NCI-H345 (cell line): ENCODE measurements at regions not wholly inside any gene's neighbourhood (a gene's known extent, or its start where the extent isn't known, plus 50 kb on each side); places are given as distances from the start of the nearest gene placed in this dataset.

Experiments used
- DNase-seq: peaks from one replicate; lab custom pipeline; 2025; lab: John Stamatoyannopoulos, UW

DNA sequence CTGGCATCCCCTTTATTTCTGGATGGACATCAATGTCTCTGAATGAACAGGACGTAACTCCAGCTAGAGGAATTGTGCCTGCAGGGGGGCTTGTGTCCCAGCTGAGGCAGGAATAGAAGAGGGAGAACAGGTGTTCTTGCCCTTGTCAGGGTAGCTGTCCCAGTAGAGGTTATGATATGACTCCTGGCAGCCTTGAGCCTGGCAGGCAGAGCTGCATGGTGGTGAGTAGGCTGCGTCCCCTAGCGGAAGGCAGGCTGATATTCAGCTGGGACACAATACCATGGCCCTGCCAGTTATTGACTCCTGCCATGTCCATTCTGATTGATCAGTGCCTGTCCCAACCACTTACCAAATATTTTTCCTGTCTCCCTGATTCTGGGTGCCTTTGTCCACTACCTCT is 197.2 kb downstream of the RAP2A start:
- DNase-seq: no peak

DNA sequence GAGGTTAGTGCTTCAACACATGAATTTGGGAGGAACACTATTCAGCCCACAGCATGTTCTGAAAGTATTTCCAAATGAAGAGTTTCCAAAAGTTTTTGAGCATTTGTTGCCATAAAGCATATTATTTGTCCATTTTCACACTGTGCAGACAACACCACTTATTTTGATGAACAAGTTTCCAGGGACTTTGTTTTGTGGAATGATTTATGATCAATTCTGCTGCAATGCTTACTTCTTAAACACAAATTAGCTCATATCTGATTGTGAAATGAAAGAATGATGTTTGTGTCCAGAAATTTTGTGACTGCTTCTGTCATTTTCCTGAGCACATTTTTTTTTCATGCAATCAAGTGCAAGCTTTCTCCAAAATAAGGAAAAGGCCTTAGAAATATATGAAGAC is 205.3 kb downstream of the RAP2A start:
- no peak for DNase-seq

DNA sequence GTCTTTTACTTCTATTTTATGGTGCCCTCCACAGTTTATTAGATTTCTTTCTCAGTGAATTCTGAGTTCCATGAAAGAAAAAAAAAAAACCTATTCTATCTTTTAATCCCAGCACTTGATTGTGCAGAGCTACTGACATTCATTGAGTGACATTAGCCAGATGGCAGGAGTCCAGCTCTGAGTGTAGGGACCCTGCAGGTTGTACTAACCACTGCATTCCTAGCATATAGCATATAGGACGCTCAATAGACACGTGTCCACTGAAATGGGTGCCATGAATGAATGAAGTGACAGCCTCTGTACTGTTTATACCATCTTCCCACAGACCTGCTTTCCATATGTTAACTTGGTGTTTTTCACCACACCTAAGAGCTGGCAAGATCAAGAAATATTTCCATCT is 206.3 kb downstream of the RAP2A start:
- no peak for DNase-seq

DNA sequence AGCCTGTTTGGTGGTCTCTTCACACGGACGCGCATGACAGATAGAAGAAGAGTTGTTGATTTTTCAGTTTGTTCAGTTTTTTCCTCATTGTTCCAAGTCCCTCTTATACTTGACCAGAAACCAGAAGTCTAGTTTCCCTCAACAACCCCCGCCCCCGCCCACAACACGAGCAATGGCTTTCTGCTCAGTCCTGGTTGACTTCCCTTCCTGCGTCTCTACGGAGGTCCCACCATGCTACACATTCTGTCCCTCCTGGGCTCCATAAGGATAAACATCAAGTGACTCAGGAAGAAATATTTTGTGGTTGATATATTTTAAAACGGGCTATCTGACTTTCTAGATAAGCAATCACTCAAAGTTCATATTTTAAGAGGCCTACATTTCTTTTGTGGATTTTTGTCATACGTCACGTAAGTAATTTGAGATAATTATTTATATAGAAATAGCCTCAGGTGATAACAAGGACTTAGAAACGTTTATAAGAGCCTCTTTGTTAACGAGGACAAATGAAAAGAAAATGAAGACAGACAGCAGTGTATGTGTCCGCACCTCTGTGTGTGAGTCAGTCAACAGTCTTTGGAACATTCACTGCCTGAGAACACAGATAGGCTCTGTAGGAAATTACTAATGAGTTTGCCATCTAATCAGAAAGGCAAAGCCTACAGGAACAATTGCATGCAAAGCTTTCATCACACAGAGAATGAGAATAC is 214.4 kb downstream of the RAP2A start:
- no peak for DNase-seq

DNA sequence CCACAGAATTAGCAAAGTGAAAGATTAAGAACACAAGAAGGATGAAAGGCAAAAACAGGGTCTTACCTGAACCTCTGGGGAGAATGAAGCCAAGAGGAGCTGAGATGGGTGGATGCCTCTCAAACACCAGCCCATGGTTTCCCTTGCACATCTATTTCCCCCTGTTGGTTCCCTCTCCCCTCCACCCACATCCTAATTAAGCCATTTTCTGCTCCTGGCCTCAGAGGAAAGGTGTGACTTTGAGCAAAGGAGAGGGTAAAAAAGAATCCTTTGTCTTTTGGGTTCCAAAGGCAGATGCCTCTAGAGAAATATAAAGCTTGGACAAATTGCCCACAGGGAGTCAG is 214.9 kb downstream of the RAP2A start:
- no peak for DNase-seq

DNA sequence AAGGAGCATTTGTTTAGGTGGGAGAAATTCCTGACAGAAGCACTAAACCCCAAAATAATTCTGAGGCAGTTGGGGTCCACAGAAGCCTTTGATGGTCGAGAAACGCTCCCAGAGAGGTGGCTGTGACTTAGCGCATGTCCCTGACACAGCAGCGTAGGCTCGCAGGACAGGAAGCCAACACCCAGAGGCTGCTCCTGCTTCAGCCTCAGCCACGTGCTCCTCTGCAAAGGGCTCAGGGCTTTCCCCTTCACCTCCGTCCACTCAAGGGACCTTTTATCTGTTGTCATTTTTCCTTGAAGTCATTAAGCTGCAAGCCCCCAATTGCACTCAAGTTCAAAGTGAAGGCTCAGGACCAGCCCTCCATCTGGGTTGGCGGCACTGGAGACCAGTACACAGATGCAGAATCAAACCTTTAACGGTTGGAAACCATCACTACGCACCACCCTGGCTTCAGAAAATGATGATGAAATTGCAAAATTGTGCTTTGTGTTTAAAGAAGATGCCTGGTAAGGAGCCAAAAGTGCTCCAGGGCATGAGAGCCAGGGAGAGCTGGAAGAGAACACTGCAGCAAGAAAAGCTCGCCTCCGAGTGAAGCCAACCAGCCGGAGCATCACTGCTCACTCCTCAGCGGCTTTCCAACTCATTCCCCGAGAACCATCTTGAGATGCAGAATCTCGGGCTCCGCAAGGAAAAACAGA is 219.6 kb downstream of the RAP2A start:
- DNase-seq: no peak

DNA sequence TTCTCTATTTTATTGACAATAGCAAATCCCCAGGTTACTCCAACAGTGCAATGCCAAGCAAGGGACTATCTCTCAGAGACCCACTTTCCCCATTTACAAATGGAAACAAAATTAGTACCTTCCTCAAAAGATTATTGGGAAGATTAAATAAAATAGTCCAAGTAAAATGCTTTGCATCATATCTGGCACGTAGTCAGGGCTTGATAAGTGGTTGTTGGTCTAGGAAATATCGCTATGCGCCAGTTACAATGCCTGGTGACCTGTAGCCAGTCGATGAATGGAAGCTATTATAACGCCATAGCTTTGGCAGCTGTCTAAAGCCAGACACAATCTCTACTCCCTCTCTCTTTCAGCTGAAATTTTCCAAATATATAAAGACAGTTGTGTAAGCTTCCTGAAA is 220.3 kb downstream of the RAP2A start:
- DNase-seq: no peak

DNA sequence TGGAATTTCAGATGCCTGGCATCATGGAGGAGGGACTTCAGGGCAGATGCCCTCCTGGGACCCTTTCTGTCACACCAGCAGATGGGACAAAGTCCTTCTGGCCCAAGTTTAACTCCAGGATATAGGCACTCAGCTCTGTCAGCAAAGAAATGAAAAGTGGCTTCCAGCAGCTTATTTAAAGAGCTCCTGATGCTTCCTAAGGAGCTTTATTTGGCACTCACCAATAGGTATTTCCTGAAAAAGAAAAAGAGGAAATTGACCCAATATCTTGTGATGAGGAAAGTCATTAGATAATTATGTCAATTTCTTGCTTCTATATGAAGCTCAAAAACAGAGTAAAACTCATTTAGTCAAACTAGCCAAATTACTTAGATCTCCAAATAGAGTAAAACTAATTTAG is 224.6 kb downstream of the RAP2A start:
- DNase-seq: no peak

DNA sequence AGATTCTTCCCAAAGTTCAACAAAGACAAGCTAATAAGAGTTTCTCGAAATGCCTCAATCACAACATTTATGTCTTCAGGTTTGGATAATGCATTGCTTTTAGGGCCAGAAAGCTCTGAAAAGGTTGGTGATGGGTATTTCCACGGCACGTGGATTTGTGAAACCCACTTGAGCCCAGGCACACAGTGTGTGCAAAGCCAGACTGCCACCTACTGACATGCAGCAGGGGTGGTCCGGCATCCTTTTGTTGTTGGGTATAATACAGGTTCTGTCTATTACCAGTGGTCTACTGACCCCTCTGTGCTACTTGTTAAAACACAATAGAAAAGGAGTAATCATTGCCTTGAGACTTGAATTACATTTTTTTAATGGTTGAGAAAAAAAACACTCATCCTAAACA is 225.6 kb downstream of the RAP2A start:
- no peak for DNase-seq

DNA sequence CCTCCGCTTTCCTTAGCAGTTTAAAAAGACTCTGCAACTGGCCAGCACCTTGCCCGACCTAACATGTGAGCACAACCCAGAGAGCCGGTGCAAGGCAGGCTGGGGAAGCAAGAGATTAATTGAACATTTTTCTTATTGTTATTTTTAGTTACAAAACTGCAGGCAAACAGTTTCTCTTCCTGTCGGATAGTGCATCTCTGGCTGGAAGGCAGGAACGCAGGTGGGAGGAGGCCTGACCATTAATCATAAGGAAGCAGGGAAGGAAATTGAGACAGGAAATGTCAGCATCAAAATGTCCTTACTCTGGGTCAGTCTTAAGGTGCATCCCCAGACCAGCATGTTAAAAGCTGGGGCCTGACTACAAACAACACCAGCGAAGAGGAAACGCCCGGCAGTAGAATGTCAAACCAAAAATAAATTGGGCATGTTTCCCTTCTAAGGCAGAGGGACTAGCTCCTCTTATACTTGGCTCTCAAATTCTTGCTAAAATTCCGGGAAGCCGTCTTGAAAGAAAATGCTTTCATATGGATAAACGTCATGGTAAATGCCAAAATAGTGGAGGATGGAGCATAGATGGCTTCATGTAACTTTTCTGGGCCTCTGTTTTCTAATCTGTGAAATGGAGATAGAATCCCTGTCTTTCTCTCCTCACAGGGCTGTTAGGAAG is 226.8 kb downstream of the RAP2A start:
- no peak for DNase-seq

DNA sequence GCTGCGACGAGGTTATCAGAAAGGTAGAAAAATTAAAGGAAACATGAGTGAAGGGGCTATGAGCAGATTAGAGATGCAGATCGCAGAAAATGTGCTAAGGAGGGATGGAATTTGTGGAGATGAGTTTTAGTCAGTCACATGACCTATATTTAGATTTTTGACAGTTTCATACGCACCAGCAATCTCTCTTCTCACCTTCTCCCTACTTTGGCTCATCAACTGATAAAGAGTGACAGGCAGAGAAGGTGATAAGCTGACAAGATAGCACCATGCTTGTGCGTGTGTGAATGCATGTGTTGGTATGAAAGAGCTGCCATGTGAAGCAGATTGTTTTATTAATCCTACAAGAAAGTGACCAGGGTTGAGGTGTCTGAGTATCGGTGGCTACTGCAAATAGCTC is 252.6 kb downstream of the RAP2A start:
- DNase-seq: no peak

DNA sequence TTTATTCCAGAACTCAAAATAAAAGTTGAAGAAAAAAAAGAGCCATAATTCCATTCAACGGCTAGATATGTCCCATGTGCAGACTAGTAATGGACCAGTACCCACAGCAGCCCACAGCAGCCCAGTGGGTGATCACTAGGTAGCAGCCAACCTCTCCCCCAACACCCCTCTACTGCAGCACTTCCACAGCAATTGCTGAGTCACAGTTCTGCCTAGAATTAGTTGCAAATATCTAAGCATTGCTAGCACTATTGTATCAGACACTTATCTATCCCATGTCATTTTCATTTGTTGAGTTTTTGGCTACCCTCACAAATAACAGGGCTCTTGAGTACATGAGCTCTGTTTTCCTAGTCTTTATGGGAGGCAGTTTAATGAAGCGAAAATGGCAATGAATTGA is 258.7 kb downstream of the RAP2A start:
- DNase-seq: no peak

DNA sequence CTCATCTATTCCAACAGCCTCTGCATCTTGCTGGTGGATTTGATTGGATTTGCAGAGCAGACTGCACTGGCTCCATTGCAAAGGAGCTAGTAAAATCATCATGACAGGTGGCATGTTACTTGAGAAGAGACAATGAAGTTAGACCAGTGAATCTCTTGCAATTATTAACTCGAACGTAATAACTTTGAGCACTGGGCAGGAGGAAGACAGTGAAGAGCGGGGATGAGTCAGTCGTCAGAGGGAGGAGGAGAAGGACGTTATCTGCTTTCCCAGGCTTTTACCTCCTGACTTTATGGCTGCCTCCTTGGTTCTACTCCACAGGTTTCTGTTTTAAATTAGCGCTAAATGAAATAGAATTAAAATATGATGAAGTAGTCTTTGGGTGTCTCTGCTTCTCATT is 257.8 kb upstream of the IPO5 start:
- no peak for DNase-seq

DNA sequence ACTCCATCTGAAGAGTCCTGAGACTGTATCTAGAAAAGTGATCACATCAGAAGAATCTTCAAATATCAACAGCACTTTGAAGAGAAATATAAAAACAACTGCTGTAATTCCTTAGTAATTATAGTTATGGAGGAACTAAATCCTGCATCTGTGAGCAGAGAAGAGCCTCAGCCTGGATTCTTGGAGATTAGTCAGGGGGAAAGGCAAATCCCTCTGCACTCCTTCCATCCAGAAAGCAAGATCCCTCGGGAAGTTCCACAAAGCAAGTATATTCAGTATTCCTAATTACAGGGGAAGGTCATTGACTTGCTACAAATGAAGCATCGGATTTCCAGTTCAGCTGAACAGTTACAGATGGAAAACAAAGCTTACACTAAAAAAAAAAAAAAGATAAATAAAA is 256.6 kb upstream of the IPO5 start:
- DNase-seq: no peak

DNA sequence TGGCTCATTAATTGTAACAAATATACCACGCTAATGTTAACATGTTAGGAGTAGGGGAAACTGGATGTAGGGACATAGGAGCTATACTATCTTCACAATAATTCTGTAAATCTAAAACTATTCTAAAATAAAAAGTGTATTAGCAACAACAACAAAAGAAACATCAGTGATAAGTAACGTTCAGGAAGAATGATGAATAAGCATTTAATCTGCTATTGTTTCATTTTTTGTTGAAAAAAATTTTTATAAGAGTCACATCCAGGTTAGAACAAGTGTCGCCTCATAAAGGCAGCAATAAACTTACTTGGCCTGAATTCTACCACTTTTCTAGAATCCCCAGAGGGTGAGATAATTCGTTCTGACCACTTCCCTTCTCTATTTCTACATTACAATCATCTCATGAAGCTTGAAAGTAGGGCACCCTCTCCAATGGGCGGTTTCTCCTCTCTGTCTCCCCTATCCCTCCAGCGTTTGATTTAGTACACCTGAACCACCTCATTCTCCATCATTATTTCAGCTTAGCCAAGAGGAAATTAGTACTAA is 253.1 kb upstream of the IPO5 start:
- no peak for DNase-seq

DNA sequence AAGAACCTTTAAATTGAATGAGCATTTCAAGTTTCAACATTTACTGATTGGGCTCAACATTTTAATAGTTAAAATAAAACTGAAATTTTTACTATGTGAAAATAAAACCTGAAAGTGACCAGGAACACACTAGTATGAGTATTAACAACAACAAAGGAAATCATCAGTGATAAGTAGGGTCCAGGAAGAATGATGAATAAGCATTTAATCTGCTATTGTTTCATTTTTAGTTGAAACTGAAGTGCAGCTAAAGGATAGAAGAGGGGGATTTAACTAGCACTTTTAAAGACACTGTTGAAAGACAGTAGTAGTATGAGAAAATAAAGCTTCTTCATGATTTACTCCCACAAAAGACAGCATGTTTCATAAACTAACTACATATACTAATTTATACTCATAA is 250.9 kb upstream of the IPO5 start:
- DNase-seq: no peak

DNA sequence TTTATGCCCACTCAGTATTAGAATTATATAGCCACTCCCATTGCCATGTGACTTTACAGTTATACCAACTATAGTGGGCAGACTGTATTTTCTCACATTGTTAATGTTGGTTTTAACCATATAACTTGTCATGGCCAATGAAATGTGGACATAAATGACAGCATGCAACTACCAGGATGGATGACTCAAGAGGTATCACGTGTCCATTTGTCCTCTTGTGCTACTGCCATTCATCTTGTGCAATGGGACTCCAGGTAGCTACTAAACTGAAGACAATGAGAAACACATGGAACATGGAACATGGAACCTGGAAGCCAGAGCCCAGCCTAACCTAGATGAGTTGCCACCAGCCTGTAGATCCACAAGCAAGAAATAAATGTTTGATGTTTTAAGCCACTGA is 242.7 kb upstream of the IPO5 start:
- no peak for DNase-seq

DNA sequence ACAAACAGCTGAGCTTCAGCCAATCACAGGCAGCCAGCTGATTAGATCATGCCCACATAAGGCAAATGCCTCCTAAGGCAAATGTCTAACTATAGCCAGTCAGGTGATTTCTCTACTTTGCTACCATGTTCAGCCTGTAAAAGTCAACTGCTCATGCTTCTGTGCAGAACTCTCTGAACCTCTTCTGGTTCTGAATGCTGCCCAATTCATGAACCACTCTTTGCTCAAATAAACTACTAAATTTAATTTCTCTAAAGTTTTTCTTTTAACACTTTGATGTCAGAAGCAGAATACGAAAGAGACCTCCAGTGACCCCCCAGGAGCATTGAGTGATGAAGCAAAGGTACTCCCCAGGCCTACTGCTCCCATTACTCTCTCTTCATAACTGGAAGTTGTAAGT is 240.7 kb upstream of the IPO5 start:
- no peak for DNase-seq

DNA sequence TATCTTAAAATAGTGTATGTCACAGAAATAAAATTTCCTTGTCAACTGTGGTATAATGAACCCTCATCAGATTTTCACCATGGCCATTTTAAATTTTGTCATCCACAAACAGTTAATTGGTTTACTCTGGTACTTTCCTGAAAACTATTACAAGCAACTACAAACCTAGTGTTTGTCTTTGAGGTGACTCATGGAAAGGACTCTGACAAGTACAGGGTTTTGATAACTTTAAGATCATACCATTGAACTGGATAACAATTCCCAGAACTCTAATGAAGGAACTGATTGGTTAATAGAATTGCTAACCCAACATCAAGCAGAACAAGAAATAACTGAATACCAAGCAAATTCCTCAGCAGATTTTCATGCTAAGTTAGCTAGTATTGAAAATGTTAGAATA is 237.7 kb upstream of the IPO5 start:
- no peak for DNase-seq

DNA sequence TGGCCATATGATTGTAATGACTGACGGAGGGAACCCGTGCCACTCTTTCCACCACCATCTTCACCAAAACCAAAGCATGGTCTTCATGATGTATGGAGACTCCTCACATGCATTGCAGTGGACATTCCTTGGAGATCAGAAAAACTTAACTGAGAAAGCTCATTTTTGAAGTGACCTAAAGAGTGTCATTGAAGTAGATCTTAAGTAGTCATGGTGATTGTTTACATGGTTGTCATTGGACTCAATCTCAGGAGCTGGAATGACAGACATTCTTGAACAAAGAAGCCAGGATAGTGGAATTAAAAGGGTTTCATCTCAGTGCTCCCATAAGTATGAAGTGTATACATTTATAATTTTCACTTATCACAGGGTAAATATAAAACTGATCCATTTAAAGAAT is 236.7 kb upstream of the IPO5 start:
- DNase-seq: no peak

DNA sequence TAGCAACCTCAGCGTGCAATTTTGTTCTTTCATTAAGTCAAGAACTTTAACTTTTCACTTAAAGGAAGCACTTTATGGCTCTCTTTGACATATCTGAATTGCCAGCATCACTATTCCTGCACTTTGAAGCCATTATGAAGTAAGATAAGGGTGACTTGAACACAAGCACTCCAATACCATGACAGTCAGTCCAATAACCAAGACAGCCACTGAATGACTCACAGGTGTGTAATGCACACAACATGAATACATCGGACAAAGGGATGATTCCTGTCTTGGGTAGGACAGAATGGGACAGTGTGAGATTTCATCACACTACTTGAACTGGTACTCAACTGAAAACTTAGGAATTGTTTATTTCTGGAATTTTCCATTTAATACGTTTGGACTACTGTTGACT is 233.7 kb upstream of the IPO5 start:
- no peak for DNase-seq

DNA sequence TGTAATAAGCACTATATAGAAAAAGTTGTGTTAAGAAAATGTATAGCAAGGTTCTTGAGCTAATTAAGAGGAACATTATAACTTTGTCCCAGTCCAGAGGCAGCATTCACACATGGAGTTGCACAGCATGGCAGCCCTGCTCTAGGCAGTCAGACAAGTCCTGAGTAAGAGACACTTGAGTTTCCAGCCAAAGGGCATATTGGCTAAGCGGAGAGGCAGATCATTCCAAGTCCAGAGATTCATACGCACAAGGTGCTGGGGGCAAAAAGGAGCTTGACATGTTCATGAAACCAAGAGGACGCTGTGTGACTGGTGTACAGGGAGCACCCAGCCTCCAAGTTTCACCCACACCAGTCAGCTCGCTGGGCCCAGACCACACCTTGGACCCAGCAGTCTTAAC is 232.6 kb upstream of the IPO5 start:
- no peak for DNase-seq

DNA sequence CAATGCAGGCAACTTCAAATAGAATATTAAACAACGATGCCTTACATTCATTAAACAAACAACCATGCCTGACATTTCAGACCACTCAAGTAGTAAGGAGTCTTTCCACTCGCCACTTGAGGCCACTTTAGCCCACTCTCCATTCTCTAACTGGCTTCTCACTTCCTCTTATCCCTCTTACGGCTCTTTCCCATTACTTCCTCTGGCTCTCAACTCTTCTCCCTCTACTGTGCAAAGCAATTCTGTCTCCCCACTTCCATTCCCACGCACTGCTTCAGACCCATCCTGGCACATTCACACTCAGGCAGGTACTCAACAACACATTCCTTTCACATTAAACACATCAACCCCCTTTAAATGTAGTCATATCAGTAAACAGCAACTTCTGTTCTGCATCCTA is 229.8 kb upstream of the IPO5 start:
- DNase-seq: no peak
